Caco-2 (cell line): ENCODE measurements at regions not wholly inside any gene's neighbourhood (a gene's known extent, or its start where the extent isn't known, plus 50 kb on each side); places are given as distances from the start of the nearest gene placed in this dataset.

Experiments
- BruUV-seq: library from RNA; stranded (reverse); fragments of 400-500 nt; replicated peaks from 2 replicates; lab custom pipeline; 2021; lab: Mats Ljungman, UMichigan
- CTCF ChIA-PET: fragments of 300-600 bp; sonication (Branson Sonifier 250); formaldehyde crosslinking; loops from one replicate; lab custom pipeline; 2022; ENCODE audit warnings: antibody characterized with exemption; lab: Charles Lee
- POLR2A ChIA-PET: fragments of 300-600 bp; sonication (Branson Sonifier 250); formaldehyde crosslinking; loops from one replicate; lab custom pipeline; 2022; ENCODE audit warnings: antibody characterized with exemption; lab: Charles Lee
- DNase-seq, 2 experiments: peaks; one replicate each; pipeline versions ENCODE4 v3.0.0 to v3.0.0-alpha.2; 2020 to 2022
- H3K27me3 ChIP-seq: replicated peaks from 2 replicates; pipeline ENCODE4 v1.6.0; 2011; ENCODE audit warnings: low read length; ENCODE audit not compliant: control insufficient read depth, insufficient read depth
- H3K36me3 ChIP-seq: 2 replicates; pipeline ENCODE4 v1.5.1; 2011; ENCODE audit warnings: low read length; ENCODE audit not compliant: control insufficient read depth, insufficient read depth
- H3K4me1 ChIP-seq: fragments of 250-450 bp; sonication (Bioruptor Pico); 2 replicates; pipeline ENCODE4 v1.5.1; 2020; ENCODE audit warnings: mild to moderate bottlenecking
- H3K4me3 ChIP-seq: 2 replicates; pipeline ENCODE4 v1.5.1; 2011; ENCODE audit warnings: low read depth, mild to moderate bottlenecking, control low read depth, low read length
- H3K9me3 ChIP-seq: fragments of 250-450 bp; sonication (Bioruptor Pico); 2 replicates; pipeline ENCODE4 v1.5.1; 2020; ENCODE audit warnings: mild to moderate bottlenecking, moderate library complexity
- H3K27ac Mint-ChIP-seq: one replicate; pipeline ENCODE4 v1.8.0; 2022; ENCODE audit warnings: mixed read lengths; ENCODE audit not compliant: unreplicated experiment
- H3K27me3 Mint-ChIP-seq: one replicate; pipeline ENCODE4 v1.8.0; 2022; ENCODE audit warnings: mixed read lengths; ENCODE audit not compliant: insufficient read depth, unreplicated experiment
- H3K36me3 Mint-ChIP-seq: one replicate; pipeline ENCODE4 v1.8.0; 2022; ENCODE audit warnings: mild to moderate bottlenecking, mixed read lengths; ENCODE audit not compliant: insufficient read depth, unreplicated experiment
- H3K4me1 Mint-ChIP-seq: one replicate; pipeline ENCODE4 v1.8.0; 2022; ENCODE audit warnings: low read depth, mixed read lengths; ENCODE audit not compliant: unreplicated experiment
- H3K4me3 Mint-ChIP-seq: one replicate; pipeline ENCODE4 v1.8.0; 2022; ENCODE audit warnings: mild to moderate bottlenecking, moderate library complexity, mixed read lengths; ENCODE audit not compliant: unreplicated experiment
- H3K9me3 Mint-ChIP-seq: one replicate; pipeline ENCODE4 v1.8.0; 2022; ENCODE audit warnings: mixed read lengths; ENCODE audit not compliant: unreplicated experiment
- intact Hi-C: fragments of 100-400 bp; cut with micrococcal nuclease; formaldehyde crosslinking; loops from one replicate; pipeline ENCODE4 v1.10.0; 2022; ENCODE audit not compliant: unreplicated experiment
- TF ChIP-seq, protein P1 (sequence below), 2 experiments: fragments of 200-600 bp in 1 of 2; IDR thresholded peaks; 1 replicate in 1 of 2; 2 replicates in 1 of 2; pipeline versions ENCODE4 v1.5.1 to v1.8.0; 2011 to 2022; ENCODE audit warnings: antibody characterized with exemption in 1 of 2, control low read depth in 1 of 2, inconsistent platforms in 1 of 2, low read depth in 1 of 2, low read length in 1 of 2, mild to moderate bottlenecking in 1 of 2, moderate library complexity in 1 of 2; ENCODE audit not compliant: insufficient read depth in 1 of 2, severe bottlenecking in 1 of 2, unreplicated experiment in 1 of 2

DNA sequence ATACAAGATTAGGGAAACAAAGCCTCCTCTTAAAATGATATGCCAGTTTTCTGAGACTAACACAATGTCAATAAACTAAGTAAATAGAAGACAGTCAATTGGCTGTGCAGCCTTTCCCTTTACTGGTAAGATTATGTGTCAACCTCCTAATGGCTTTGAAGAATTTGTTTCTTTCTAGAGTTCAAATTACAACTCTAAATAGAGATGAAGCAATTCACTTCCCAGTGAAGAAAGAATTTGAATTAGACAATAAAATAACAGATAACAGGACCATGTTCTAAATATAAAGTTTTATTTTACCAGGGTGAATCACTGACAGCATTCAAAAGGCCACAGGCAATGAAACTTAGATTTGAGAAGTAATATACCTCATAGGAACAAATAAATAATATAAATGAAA lies 680.3 kb downstream of the PLA2G4A start:
- no TSS peak for BruUV-seq

DNA sequence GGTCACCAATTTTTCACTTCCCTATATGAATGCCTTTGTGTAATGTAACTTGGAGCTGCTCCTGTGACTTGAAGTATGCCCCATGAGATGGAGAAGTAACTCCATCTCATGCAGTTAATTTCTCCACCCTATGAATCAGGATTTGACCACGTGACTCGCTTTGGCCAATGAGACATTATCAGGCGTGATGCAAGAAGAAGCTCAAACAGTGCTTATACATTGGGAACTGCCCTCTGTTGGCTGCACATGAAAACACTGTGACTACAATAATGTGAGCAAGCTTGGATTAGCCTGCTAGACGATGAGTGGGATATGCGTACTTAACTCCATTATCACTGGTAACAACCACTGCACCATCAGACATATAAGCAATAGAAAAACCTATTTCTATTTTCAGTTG lies 684.4 kb downstream of the PLA2G4A start:
- H3K4me3 Mint-ChIP-seq, result no peak overlapping the region
- no peaks in the 10 kb centered on the region for H3K36me3 Mint-ChIP-seq
- Histone ChIP-seq H3K4me1 (no peaks in the 10 kb centered on the region), H3K9me3 (no peaks in the 10 kb centered on the region), H3K27me3 (no peaks in the 10 kb centered on the region), H3K36me3 (no peaks in the 10 kb centered on the region), H3K4me3 (no peak overlapping the region)
- intact Hi-C loops, result no loop called here
- ChIA-PET CTCF (no interaction called here), POLR2A (no interaction called here)
- TF ChIP-seq, protein P1, sequence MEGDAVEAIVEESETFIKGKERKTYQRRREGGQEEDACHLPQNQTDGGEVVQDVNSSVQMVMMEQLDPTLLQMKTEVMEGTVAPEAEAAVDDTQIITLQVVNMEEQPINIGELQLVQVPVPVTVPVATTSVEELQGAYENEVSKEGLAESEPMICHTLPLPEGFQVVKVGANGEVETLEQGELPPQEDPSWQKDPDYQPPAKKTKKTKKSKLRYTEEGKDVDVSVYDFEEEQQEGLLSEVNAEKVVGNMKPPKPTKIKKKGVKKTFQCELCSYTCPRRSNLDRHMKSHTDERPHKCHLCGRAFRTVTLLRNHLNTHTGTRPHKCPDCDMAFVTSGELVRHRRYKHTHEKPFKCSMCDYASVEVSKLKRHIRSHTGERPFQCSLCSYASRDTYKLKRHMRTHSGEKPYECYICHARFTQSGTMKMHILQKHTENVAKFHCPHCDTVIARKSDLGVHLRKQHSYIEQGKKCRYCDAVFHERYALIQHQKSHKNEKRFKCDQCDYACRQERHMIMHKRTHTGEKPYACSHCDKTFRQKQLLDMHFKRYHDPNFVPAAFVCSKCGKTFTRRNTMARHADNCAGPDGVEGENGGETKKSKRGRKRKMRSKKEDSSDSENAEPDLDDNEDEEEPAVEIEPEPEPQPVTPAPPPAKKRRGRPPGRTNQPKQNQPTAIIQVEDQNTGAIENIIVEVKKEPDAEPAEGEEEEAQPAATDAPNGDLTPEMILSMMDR (IDR thresholded peaks at IDR 0.05; ENCODE audit: insufficient read depth in 1 of 2, low read depth in 1 of 2, low read length in 1 of 2, severe bottlenecking in 1 of 2, unreplicated experiment in 1 of 2), result no peak
- BruUV-seq, result no TSS peak
- no peak overlapping the region for H3K27ac Mint-ChIP-seq
- H3K9me3 Mint-ChIP-seq, result no peaks in the 10 kb centered on the region
- no peaks in the 10 kb centered on the region for H3K27me3 Mint-ChIP-seq
- DNase-seq, result peak; percentile 7 to 31
- no peaks in the 10 kb centered on the region for H3K4me1 Mint-ChIP-seq

More for the DNA sequence above, 680.3 kb downstream of the PLA2G4A start:
- no peaks in the 10 kb centered on the region for H3K36me3 ChIP-seq
- Mint-ChIP-seq H3K9me3 (no peaks in the 10 kb centered on the region), H3K4me3 (no peak overlapping the region), H3K27me3 (no peaks in the 10 kb centered on the region), H3K4me1 (no peaks in the 10 kb centered on the region), H3K27ac (no peak overlapping the region), H3K36me3 (no peaks in the 10 kb centered on the region)
- ChIA-PET CTCF (no interaction called here), POLR2A (no interaction called here)
- no peaks in the 10 kb centered on the region for H3K4me1 ChIP-seq
- no peaks in the 10 kb centered on the region for H3K9me3 ChIP-seq
- no peaks in the 10 kb centered on the region for H3K27me3 ChIP-seq
- intact Hi-C loops, result no loop called here
- no peak overlapping the region for H3K4me3 ChIP-seq
- DNase-seq, result peak in 1 of 2 experiments; percentile 1
- TF ChIP-seq, protein P1 (IDR thresholded peaks at IDR 0.05; ENCODE audit: insufficient read depth in 1 of 2, low read depth in 1 of 2, low read length in 1 of 2, severe bottlenecking in 1 of 2, unreplicated experiment in 1 of 2), result no peak

DNA sequence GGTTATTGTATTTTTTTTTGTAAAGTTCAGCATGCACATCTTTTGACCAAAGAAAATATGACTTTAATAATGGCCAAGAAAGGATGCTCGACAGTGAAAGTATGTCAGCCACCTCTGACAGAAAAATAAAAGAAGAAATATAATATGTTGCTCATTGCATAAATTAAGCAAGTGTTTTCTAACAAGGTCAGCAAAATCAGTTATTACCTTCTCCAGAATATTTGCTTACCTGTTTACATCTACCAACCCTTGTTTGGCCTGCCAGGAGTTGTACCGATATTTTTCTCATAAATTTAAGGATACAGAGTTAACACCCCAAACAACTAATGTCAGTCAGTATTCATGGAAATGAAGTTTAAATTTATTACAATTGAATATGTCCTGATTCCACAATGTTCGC lies 685.4 kb downstream of the PLA2G4A start:
- Histone ChIP-seq H3K27me3 (no peaks in the 10 kb centered on the region), H3K4me1 (no peaks in the 10 kb centered on the region), H3K4me3 (no peak overlapping the region), H3K36me3 (no peaks in the 10 kb centered on the region), H3K9me3 (no peaks in the 10 kb centered on the region)
- Mint-ChIP-seq H3K27me3 (no peaks in the 10 kb centered on the region), H3K9me3 (no peaks in the 10 kb centered on the region), H3K36me3 (no peaks in the 10 kb centered on the region), H3K4me1 (no peaks in the 10 kb centered on the region), H3K4me3 (no peak overlapping the region), H3K27ac (no peak overlapping the region)
- TF ChIP-seq, protein P1 (IDR thresholded peaks at IDR 0.05; ENCODE audit: insufficient read depth in 1 of 2, low read depth in 1 of 2, low read length in 1 of 2, severe bottlenecking in 1 of 2, unreplicated experiment in 1 of 2), result no peak
- intact Hi-C loops, result no loop called here
- ChIA-PET POLR2A (no interaction called here), CTCF (no interaction called here)
- no TSS peak for BruUV-seq
- DNase-seq, result no peak
